Lower lobe of right lung (tissue), 2 donors: ENCODE measurements at regions not wholly inside any gene's neighbourhood (a gene's known extent, or its start where the extent isn't known, plus 50 kb on each side); places are given as distances from the start of the nearest gene placed in this dataset.
"Not testable (repeated sequence)": the region's sequence is repeated elsewhere in the genome, so short reads cannot be mapped to it uniquely, and the experiment has no call there.

Experiments
- ATAC-seq, 2 donors: fragments of 200-7000 bp; cut with Tn5 transposase; one replicate each; pipeline ENCODE4 v1.9.1; 2020 to 2022; ENCODE audit warnings: mild to moderate bottlenecking in 2 of 2, moderate library complexity in 2 of 2
- DNase-seq: peaks from one replicate; pipeline ENCODE4 v3.0.0-alpha.2; 2020
- H3K27ac ChIP-seq: fragments of 200-600 bp; one replicate; pipeline ENCODE4 v1.8.0; 2022
- H3K27me3 ChIP-seq: fragments of 200-600 bp; one replicate; pipeline ENCODE4 v1.8.0; 2022; ENCODE audit warnings: low read depth
- H3K36me3 ChIP-seq: fragments of 200-600 bp; one replicate; pipeline ENCODE4 v1.8.0; 2022; ENCODE audit warnings: mild to moderate bottlenecking
- H3K4me1 ChIP-seq: fragments of 200-600 bp; one replicate; pipeline ENCODE4 v1.8.0; 2022
- H3K4me3 ChIP-seq: fragments of 200-600 bp; one replicate; pipeline ENCODE4 v1.8.0; 2022; ENCODE audit warnings: mild to moderate bottlenecking
- H3K9me3 ChIP-seq: fragments of 200-600 bp; one replicate; pipeline ENCODE4 v1.8.0; 2022
- intact Hi-C: fragments of 100-400 bp; cut with DNase I; formaldehyde crosslinking; loops from one replicate; pipeline ENCODE4 v1.11.0; 2022
- TF ChIP-seq, protein P1 (sequence below): fragments of 200-600 bp; IDR thresholded peaks from one replicate; pipeline ENCODE4 v1.8.0; 2022; ENCODE audit warnings: antibody characterized with exemption, mild to moderate bottlenecking
- donor health status: DM: no; HTN: yes; CAD: no; lungs with severe emphysema.

DNA sequence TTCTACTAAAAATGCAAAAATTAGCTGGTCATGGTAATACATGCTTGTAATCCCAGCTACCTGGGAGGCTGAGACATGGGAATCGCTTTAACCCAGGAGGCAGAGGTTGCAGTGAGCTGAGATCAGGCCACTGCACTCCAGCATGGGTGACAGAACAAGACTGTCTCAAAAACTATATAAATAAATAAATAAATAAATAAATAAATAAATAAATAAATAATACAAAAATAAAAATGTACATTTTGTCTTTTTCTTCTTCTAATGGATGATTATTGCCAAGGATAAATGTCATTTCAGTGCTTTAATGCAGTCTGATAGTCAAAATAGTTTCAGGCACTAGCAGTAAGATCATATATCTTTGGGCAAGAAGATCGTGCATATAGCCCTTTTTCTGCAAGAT is 727.6 kb upstream of the SEMA3D start:
- no peak for DNase-seq
- intact Hi-C loops, result no loop called here
- no peak for ATAC-seq
- H3K27ac ChIP-seq, result no peak overlapping the region
- no peaks in the 10 kb centered on the region for H3K4me1 ChIP-seq
- H3K4me3 ChIP-seq, result no peak overlapping the region
- no peaks in the 10 kb centered on the region for H3K36me3 ChIP-seq
- H3K27me3 ChIP-seq, result no peaks in the 10 kb centered on the region
- TF ChIP-seq, protein P1, sequence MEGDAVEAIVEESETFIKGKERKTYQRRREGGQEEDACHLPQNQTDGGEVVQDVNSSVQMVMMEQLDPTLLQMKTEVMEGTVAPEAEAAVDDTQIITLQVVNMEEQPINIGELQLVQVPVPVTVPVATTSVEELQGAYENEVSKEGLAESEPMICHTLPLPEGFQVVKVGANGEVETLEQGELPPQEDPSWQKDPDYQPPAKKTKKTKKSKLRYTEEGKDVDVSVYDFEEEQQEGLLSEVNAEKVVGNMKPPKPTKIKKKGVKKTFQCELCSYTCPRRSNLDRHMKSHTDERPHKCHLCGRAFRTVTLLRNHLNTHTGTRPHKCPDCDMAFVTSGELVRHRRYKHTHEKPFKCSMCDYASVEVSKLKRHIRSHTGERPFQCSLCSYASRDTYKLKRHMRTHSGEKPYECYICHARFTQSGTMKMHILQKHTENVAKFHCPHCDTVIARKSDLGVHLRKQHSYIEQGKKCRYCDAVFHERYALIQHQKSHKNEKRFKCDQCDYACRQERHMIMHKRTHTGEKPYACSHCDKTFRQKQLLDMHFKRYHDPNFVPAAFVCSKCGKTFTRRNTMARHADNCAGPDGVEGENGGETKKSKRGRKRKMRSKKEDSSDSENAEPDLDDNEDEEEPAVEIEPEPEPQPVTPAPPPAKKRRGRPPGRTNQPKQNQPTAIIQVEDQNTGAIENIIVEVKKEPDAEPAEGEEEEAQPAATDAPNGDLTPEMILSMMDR, result no peak
- H3K9me3 ChIP-seq, result no peaks in the 10 kb centered on the region

DNA sequence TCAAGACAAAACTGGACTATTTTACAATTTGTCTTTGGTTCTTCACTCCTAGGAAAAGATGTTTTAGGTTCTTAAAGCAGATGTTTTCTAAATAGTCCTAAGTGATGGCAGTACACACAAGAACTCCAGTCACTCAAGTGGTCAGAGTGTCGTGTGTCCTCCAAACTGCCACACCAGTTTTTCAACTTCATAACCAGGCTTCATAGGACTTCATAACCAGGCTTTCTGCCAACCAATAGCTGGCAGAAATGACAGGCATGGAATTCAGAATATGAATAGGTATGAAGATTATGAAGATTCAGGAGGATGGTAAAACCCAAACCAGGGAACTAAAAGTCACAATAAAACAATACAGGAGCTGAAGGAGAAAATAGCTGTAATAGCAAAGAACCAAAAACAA is 721.2 kb upstream of the SEMA3D start:
- intact Hi-C loops, result no loop called here
- no peaks in the 10 kb centered on the region for H3K36me3 ChIP-seq
- H3K4me1 ChIP-seq, result no peaks in the 10 kb centered on the region
- H3K27me3 ChIP-seq, result no peaks in the 10 kb centered on the region
- TF ChIP-seq, protein P1, result no peak
- DNase-seq, result no peak
- H3K9me3 ChIP-seq, result no peaks in the 10 kb centered on the region
- H3K27ac ChIP-seq, result no peak overlapping the region
- ATAC-seq, result no peak
- no peak overlapping the region for H3K4me3 ChIP-seq

DNA sequence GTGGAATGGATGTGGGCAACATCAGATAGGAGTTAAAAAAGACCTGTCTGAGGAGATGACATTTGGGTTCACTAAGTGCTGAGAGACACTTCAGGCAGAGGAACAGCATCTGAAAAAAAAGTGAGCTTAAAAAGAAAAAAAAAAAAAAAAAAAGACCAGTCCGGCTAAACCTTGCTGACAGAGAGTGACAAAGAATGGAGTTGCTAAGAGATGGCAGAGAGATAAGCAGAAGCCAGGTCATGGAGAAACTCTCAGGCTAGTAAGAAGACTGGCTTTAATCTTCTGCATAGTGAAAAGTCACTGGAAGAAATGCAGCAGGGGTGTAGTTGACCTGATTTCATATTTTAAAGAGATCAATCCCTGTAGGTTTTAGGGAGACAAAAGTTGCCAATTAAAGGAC is 711.1 kb upstream of the SEMA3D start:
- ATAC-seq (no peak), DNase-seq (no peak)
- Histone ChIP-seq H3K4me3 (no peak overlapping the region), H3K36me3 (no peaks in the 10 kb centered on the region), H3K27ac (no peak overlapping the region), H3K27me3 (no peaks in the 10 kb centered on the region), H3K4me1 (no peaks in the 10 kb centered on the region), H3K9me3 (no peaks in the 10 kb centered on the region)
- TF ChIP-seq, protein P1, result no peak
- intact Hi-C loops, result no loop called here

DNA sequence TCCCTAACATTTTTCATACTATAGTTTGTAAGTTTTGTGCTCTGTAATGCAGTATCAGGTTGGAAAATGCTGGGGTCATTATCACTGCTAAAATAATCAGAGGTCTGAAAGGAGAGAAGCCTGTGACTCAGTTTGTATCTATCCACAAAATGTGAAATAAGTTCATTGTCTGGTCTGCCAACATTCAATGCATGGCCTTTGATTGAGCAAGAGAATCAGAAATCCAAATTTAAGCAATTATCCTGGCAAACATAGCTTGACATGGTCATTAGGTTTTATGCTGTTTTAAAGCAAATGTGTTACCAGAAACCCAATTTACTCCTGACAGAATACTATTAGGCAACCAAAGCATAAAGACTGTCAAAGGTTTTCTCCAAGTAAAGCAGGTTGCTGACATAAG is 709.7 kb upstream of the SEMA3D start:
- TF ChIP-seq, protein P1, result no peak
- ATAC-seq (no peak), DNase-seq (no peak)
- H3K36me3 ChIP-seq, result no peaks in the 10 kb centered on the region
- H3K27me3 ChIP-seq, result no peaks in the 10 kb centered on the region
- H3K4me3 ChIP-seq, result no peak overlapping the region
- H3K4me1 ChIP-seq, result no peaks in the 10 kb centered on the region
- H3K27ac ChIP-seq, result no peak overlapping the region
- intact Hi-C loops, result no loop called here
- H3K9me3 ChIP-seq, result no peaks in the 10 kb centered on the region

DNA sequence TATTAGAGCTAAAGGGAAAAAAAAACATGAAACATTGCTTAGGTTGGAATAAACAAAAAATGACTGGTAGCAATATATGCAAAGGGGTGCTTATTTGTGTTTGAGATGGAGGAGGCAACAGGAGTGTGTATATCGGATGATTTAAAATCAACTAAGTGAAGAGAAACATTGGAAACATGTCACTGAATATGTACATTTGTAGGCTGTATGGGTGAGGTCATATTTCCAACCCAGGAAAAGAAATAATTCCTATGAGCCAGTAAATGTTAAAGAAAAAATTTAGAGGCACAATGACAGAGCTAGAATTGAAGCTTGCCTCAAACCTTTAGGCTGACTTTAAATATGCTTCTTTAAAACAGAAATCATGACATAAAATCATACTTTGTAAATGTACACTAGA is 709.0 kb upstream of the SEMA3D start:
- Histone ChIP-seq H3K27me3 (no peaks in the 10 kb centered on the region), H3K4me1 (no peaks in the 10 kb centered on the region), H3K4me3 (no peak overlapping the region), H3K9me3 (no peaks in the 10 kb centered on the region), H3K36me3 (no peaks in the 10 kb centered on the region), H3K27ac (no peak overlapping the region)
- DNase-seq (no peak), ATAC-seq (no peak)
- TF ChIP-seq, protein P1, result no peak
- intact Hi-C loops, result no loop called here

DNA sequence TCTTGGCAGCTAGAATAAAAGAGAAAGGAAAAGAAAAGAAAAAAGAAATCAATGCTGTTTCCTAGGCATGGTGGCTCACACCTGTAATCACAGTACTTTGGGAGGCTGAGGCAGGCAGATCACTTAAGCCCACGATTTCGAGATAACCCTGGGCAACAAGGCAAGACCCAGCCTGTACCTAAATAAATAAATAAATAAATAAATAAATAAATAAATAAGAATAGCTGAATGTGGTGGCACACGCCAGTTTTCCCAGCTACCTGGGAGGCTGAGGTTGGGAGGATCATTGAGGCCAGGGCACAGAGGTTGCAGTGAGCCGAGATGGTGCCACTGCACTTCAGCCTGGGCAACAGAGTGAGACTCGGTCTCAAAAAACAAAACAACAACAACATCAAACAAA is 705.0 kb upstream of the SEMA3D start:
- intact Hi-C loops, result loop anchor here (5.0 kb wide), 1 partner anchor 575 kb away; no protein-coding TSS in a partner anchor

More for the DNA sequence above, 705.0 kb upstream of the SEMA3D start:
- not testable (repeated sequence) for DNase-seq, ATAC-seq, H3K4me1 ChIP-seq, H3K36me3 ChIP-seq, H3K27me3 ChIP-seq, H3K27ac ChIP-seq, H3K4me3 ChIP-seq, H3K9me3 ChIP-seq
